HepG2 (cell line): ENCODE measurements at regions not wholly inside any gene's neighbourhood (a gene's known extent, or its start where the extent isn't known, plus 50 kb on each side); places are given as distances from the start of the nearest gene placed in this dataset.

Experiments used
- ATAC-seq: fragments of 200-7000 bp; cut with Tn5 transposase; 3 replicates; pipeline ENCODE4 v1.9.1; 2020; ENCODE audit warnings: mild to moderate bottlenecking, moderate library complexity
- BruUV-seq: library from RNA; stranded (reverse); fragments of 400-500 nt; replicated peaks from 2 replicates; lab custom pipeline; 2021; lab: Mats Ljungman, UMichigan
- CTCF ChIA-PET: fragments of 300-600 bp; formaldehyde crosslinking; extraction: SDS; loops from one replicate; lab custom pipeline; 2021; ENCODE audit warnings: low total read pairs, inconsistent platforms, low intra/inter-chr PET ratio; lab: Yijun Ruan, JAX
- POLR2A ChIA-PET: fragments of 350-600 bp; sonication (Branson Sonifier 250); formaldehyde crosslinking; loops from one replicate; lab custom pipeline; 2020; ENCODE audit warnings: antibody characterized with exemption, inconsistent platforms; lab: Yijun Ruan, JAX
- DNase-seq: peaks from one replicate; pipeline ENCODE4 v3.0.0-alpha.2; 2015; ENCODE audit warnings: low spot score
- FAIRE-seq: peaks from 3 replicates; lab custom pipeline; 2011; peaks lifted over from hg19 to GRCh38; lab: Jason Lieb, UNC
- H2AFZ ChIP-seq: one replicate; pipeline ENCODE4 v1.6.1; 2011; ENCODE audit warnings: low read length, inconsistent platforms
- H3K27ac ChIP-seq: fragments of 300-600 bp; 3 replicates; pipeline ENCODE4 v1.8.0; 2011; ENCODE audit warnings: mixed run types, mild to moderate bottlenecking, mixed read lengths, low read length, inconsistent platforms; ENCODE audit not compliant: insufficient read depth; ENCODE audit errors: extremely low read length
- H3K27me3 ChIP-seq, 2 experiments: fragments of 200-600 bp in 1 of 2; 2 replicates in 1 of 2; 3 replicates in 1 of 2; pipeline versions ENCODE4 v1.6.0 to v1.8.0; 2011; ENCODE audit warnings: low read length in 2 of 2, mild to moderate bottlenecking in 2 of 2, moderate library complexity in 2 of 2, inconsistent platforms in 1 of 2; ENCODE audit not compliant: insufficient read depth in 2 of 2, control insufficient read depth in 1 of 2
- H3K36me3 ChIP-seq, 2 experiments: fragments of 200-600 bp in 1 of 2; replicated peaks in 1 of 2; 2 replicates in 1 of 2; 3 replicates in 1 of 2; pipeline versions ENCODE4 v1.5.1 to v1.8.0; 2011; ENCODE audit warnings: low read length in 2 of 2, inconsistent platforms in 1 of 2; ENCODE audit not compliant: insufficient read depth in 2 of 2, control insufficient read depth in 1 of 2
- H3K4me1 ChIP-seq: 2 replicates; pipeline ENCODE4 v1.5.1; 2012; ENCODE audit warnings: low read length, inconsistent platforms; ENCODE audit not compliant: insufficient read depth
- H3K4me2 ChIP-seq: 2 replicates; pipeline ENCODE4 v1.6.0; 2011; ENCODE audit warnings: low read depth, low read length, inconsistent platforms
- H3K4me3 ChIP-seq, 3 experiments: fragments of 200-600 bp in 1 of 3; sonication (generic), shearing (Covaris generic) in 1 of 3; replicated peaks in 1 of 3; 2 replicates each; pipeline ENCODE4 v1.5.1; 2011 to 2016; ENCODE audit warnings: low read length in 3 of 3, inconsistent platforms in 2 of 3, low read depth in 2 of 3, mild to moderate bottlenecking in 2 of 3, control low read depth in 1 of 3, mixed read lengths in 1 of 3; ENCODE audit not compliant: insufficient read depth in 1 of 3
- H3K79me2 ChIP-seq: one replicate; pipeline ENCODE4 v1.6.1; 2011; ENCODE audit warnings: low read length, inconsistent platforms; ENCODE audit not compliant: insufficient read depth
- H3K9ac ChIP-seq: 2 replicates; pipeline ENCODE4 v1.6.0; 2011; ENCODE audit warnings: mild to moderate bottlenecking, low read depth, low read length, inconsistent platforms; ENCODE audit not compliant: insufficient read depth
- H3K9me3 ChIP-seq: 2 replicates; pipeline ENCODE4 v1.5.1; 2012; ENCODE audit warnings: mild to moderate bottlenecking, low read length
- H4K20me1 ChIP-seq: 2 replicates; pipeline ENCODE4 v1.6.0; 2011; ENCODE audit warnings: inconsistent platforms, mild to moderate bottlenecking, low read length, moderate library complexity; ENCODE audit not compliant: insufficient read depth
- AHDC1 ChIP-seq: sonication (generic); formaldehyde crosslinking; IDR thresholded peaks from 2 replicates; pipeline ENCODE4 v1.5.1; 2020; ENCODE audit warnings: mild to moderate bottlenecking, missing genetic modification reagents, borderline replicate concordance
- ATF5 ChIP-seq: sonication (generic); formaldehyde crosslinking; IDR thresholded peaks from 2 replicates; pipeline ENCODE4 v1.4.0; 2020; ENCODE audit warnings: mild to moderate bottlenecking, low read depth, missing genetic modification reagents
- HNRNPH1 ChIP-seq: fragments of 200-400 bp; formaldehyde crosslinking; optimal IDR thresholded peaks from 2 replicates; pipeline ENCODE3; 2017; ENCODE audit warnings: mild to moderate bottlenecking, low read depth, low read length
- HNRNPL ChIP-seq: fragments of 200-400 bp; formaldehyde crosslinking; IDR thresholded peaks from 2 replicates; pipeline ENCODE4 v1.6.1; 2017; ENCODE audit warnings: mild to moderate bottlenecking, low read depth, low read length
- NFATC3 ChIP-seq: sonication (generic); formaldehyde crosslinking; IDR thresholded peaks from 2 replicates; pipeline ENCODE4 v1.5.1; 2020; ENCODE audit warnings: mild to moderate bottlenecking, missing genetic modification reagents
- PBX2 ChIP-seq: IDR thresholded peaks from 2 replicates; pipeline ENCODE4 v1.6.1; 2016; ENCODE audit warnings: control low read depth
- PCBP2 ChIP-seq: fragments of 200-400 bp; formaldehyde crosslinking; optimal IDR thresholded peaks from 2 replicates; pipeline ENCODE3; 2018; ENCODE audit warnings: low read length, low read depth; ENCODE audit not compliant: poor library complexity, severe bottlenecking
- REL ChIP-seq: sonication (generic); formaldehyde crosslinking; conservative IDR thresholded peaks from 2 replicates; pipeline ENCODE4 v1.8.0; 2022; ENCODE audit warnings: mild to moderate bottlenecking, missing genetic modification reagents, moderate library complexity
- SNAPC5 ChIP-seq: sonication (generic); formaldehyde crosslinking; IDR thresholded peaks from 2 replicates; pipeline ENCODE4 v1.8.1; 2023; ENCODE audit warnings: mild to moderate bottlenecking, missing genetic modification reagents, borderline replicate concordance
- ZBTB38 ChIP-seq: sonication (generic); formaldehyde crosslinking; IDR thresholded peaks from 2 replicates; pipeline ENCODE4 v1.5.1; 2020; ENCODE audit warnings: mild to moderate bottlenecking, missing genetic modification reagents
- ZNF354B ChIP-seq: sonication (generic); formaldehyde crosslinking; IDR thresholded peaks from 2 replicates; pipeline ENCODE4 v1.8.0; 2022; ENCODE audit warnings: mild to moderate bottlenecking, missing genetic modification reagents
- ZNF451 ChIP-seq: sonication (generic); formaldehyde crosslinking; IDR thresholded peaks from 2 replicates; pipeline ENCODE4 v1.5.0; 2020; ENCODE audit warnings: mild to moderate bottlenecking, missing genetic modification reagents
- ZNF713 ChIP-seq: sonication (generic); formaldehyde crosslinking; IDR thresholded peaks from 2 replicates; pipeline ENCODE4 v1.4.0; 2020; ENCODE audit warnings: mild to moderate bottlenecking, missing genetic modification reagents
- ZNF83 ChIP-seq: sonication (generic); formaldehyde crosslinking; IDR thresholded peaks from 2 replicates; pipeline ENCODE4 v1.4.0; 2020; ENCODE audit warnings: missing genetic modification reagents, mild to moderate bottlenecking, borderline replicate concordance
- WGBS: methylation state at CpG from one replicate; pipeline ENCODE4 v1.1.6; 2017; ENCODE audit warnings: low lambda C conversion rate; 5-methylcytosine and 5-hydroxymethylcytosine counted together
- in situ Hi-C: cut with HindIII; loops from 2 replicates; pipeline ENCODE4 v1.10.0; 2017; ENCODE audit warnings: low pct_unique_long_range_greater_than_20kb; ENCODE audit not compliant: extremely low pct_ligation_motif_present
- intact Hi-C: fragments of 100-400 bp; cut with micrococcal nuclease; formaldehyde crosslinking; loops from one replicate; pipeline ENCODE4 v1.10.0; 2022; ENCODE audit not compliant: unreplicated experiment

- TF ChIP-seq REL (no peak), SNAPC5 (CRISPR knock-in tag) (no peak), HNRNPL (no peak), AHDC1 (CRISPR knock-in tag) (no peak)
Measured at GRCh38 chr2:107001964-107002696, 116.2 kb upstream of the ST6GAL2 start (continued).

- no peak for ATAC-seq
- intact Hi-C loops (no loop called here), in situ Hi-C loops (no loop called here)
- no peaks in the 10 kb centered on the region for H3K36me3 ChIP-seq
- no peaks in the 10 kb centered on the region for H3K4me1 ChIP-seq
- BruUV-seq: no TSS peak
- H3K9ac ChIP-seq: no peak overlapping the region
- H2AFZ ChIP-seq: no peak overlapping the region
- no peaks in the 10 kb centered on the region for H3K79me2 ChIP-seq
- no peak for DNase-seq
- POLR2A ChIA-PET: no interaction called here
- no peak overlapping the region for H3K27ac ChIP-seq
- CTCF ChIA-PET: no interaction called here
- no peaks in the 10 kb centered on the region for H3K9me3 ChIP-seq
- no peaks in the 10 kb centered on the region for H4K20me1 ChIP-seq
- no peak for TF ChIP-seq ZBTB38
- no peak for TF ChIP-seq NFATC3 (CRISPR knock-in tag)
- no peak for TF ChIP-seq PBX2 (CRISPR knock-in tag)
- no peak for TF ChIP-seq ZNF451 (CRISPR knock-in tag)
- no peak for TF ChIP-seq ZNF713 (CRISPR knock-in tag)
- TF ChIP-seq ZNF83: no peak
- no peak for TF ChIP-seq ZNF354B (CRISPR knock-in tag)
- no peak for TF ChIP-seq ATF5
- TF ChIP-seq PCBP2: no peak
- no peak for TF ChIP-seq HNRNPH1
- H3K27me3 ChIP-seq: no peaks in the 10 kb centered on the region; a peak in 1 of 5 replicates
- no peak for FAIRE-seq
- no peak overlapping the region for H3K4me3 ChIP-seq
- WGBS: 12% methylated on average over 1 of the region's 1 CpG
- H3K4me2 ChIP-seq: no peak overlapping the region
Measured at GRCh38 chr2:107002735-107003134, 116.8 kb upstream of the ST6GAL2 start.
